ENCODE measurements at regions not wholly inside any gene's neighbourhood (a gene's known extent, or its start where the extent isn't known, plus 50 kb on each side); places are given as distances from the start of the nearest gene placed in this dataset.
"Not testable (repeated sequence)": the region's sequence is repeated elsewhere in the genome, so short reads cannot be mapped to it uniquely, and the experiment has no call there.

- no peak for DNase-seq
Observed at GRCh38 chr12:73529954-73530353, 1007.7 kb upstream of the ATXN7L3B start.

GRCh38 chr12:73531752-73532151, 1005.9 kb upstream of the ATXN7L3B start:
- DNase-seq, result no peak

GRCh38 chr12:73547421-73547820, 990.2 kb upstream of the ATXN7L3B start:
- DNase-seq, result no peak

DNA sequence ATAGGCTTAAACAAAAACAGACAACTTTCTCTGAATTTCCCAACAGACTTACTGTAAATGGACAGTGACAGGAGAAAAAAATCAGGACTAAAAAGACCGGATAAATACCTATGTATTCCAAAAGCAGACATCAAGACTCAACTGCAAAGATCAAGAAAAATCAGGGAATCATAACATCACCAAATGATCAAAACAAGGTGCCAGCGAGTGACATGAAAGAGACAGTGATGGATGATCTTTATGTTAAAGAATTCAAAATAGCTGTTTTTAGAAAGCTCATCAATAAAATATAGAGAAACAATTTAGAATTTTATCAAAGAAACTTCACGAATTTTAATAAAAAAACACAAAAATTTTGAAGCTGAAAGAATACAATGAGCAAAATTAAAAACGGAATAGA, 952.5 kb upstream of the ATXN7L3B start:
- DNase-seq, result no peak

DNA sequence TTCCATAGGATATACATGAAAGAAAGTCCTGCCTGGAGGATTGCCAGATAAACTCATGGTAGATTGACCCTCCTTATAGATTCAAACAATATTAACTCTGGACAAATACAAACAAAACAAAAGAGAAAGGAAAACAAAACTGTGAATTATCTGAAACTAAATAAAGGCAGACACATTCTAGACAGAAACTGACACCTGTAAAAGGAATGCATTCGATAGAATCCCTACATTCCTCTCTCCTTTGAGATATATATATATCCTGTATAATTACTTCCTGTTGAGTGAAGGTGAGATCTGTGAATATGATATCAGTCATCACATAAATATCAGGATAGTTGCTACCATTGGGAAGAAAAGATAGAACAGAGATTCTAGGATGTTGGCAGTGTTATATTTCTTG, 948.4 kb upstream of the ATXN7L3B start:
- no peak for DNase-seq

DNA sequence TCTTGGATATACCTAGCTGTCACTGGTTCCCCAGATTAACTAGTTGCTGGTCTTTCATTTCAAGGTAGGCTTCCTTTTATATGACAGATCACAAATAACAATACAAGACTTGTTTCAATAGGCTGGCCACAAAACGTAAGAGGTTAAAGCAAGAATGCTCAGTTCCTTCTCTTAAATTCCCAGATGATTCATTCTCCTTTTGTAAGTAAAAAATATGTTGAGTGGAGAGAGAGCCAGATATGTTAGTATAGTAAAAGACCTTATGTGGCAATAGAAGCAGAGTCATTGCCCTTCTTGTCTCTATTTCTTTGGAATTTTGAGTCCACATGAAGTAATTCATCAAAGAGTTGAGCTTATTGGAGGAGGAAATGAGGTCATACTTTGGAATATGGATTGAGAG, 939.0 kb upstream of the ATXN7L3B start:
- DNase-seq, result no peak

GRCh38 chr12:73599268-73599667, 938.4 kb upstream of the ATXN7L3B start:
- DNase-seq, result no peak

- not testable (repeated sequence) for DNase-seq
Observed at GRCh38 chr12:73605925-73606324, 931.7 kb upstream of the ATXN7L3B start.

DNA sequence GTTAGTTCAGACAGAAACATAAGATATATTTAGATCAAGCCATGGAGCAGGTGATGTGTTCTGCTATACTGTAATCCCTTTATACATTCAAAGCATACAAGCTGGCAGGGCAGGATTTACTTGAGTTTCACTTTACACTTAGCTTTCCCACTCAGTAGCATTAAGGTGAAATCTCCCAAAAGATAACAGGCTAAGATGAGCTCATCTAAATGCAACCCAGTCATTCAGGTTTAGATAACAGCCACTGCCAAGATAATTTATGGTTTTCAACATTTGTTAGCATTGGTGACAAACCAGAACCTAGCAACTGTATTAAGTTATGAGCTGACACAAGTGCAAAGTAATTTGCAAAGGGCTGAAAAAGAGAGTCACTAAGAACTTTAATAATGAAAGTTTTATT, 925.1 kb upstream of the ATXN7L3B start:
- no peak for DNase-seq

DNA sequence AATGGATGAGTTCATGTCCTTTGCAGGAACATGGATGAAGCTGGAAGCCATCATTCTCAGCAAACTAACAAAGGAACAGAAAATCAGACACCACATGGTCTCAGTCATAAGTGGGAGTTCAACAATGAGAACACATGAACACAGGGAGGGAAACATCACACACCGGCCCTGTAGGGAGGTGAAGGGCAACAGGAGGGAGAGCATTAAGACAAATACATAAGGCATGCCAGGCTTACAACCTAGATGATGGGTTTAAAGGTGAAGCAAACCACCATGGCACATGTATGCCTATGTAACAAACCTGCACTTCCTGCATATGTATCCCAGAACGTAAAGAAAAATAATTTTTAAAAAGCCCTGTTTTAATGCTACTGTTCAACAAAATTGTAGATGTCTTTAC, 914.2 kb upstream of the ATXN7L3B start:
- DNase-seq, result no peak

DNA sequence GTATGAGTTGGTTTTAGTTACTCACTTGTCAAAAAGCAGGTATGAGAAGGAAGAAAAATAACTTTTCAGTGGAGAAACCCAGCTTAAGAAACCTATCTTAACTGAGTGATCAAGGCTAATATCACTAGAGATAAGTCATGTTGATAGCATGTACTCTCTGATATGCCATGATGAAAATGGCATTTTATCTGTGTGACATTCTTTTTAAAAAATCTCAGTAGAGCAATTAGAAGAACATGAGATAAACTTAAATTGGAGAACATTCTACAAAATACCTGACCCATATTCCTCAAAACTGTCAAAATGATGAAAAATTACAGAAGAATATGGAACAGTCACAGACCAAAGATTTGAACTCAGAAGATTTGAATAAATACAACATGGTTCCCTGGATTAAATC, 912.4 kb upstream of the ATXN7L3B start:
- DNase-seq, result no peak

DNA sequence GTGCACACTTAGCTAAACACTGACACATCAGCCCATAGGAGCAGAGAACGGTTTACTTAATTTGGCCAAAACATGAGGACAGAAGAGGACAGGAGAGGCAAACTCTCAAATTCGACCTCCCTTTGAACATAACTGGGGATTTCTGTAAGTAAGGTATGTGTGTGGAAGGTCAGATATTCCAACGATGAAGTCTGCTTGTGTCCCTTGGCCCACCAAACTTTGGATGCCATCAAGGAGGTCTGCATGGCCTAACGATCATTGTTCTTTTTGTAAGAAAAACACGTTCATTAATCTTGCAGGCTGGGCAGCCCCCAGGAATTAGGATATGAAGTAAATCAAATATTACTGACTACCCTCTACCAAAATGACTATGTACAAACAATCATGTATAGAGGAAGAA, 908.5 kb upstream of the ATXN7L3B start:
- no peak for DNase-seq

- DNase-seq, result no peak
Observed at GRCh38 chr12:73629893-73630831, 907.5 kb upstream of the ATXN7L3B start.

- DNase-seq, result no peak
Observed at GRCh38 chr12:73632191-73632590, 905.4 kb upstream of the ATXN7L3B start.

- no peak for DNase-seq
Observed at GRCh38 chr12:73632661-73633060, 905.0 kb upstream of the ATXN7L3B start.

- DNase-seq, result not testable (repeated sequence)
Observed at GRCh38 chr12:73639397-73639796, 898.2 kb upstream of the ATXN7L3B start.

- DNase-seq, result no peak
Observed at GRCh38 chr12:73656375-73656774, 881.3 kb upstream of the ATXN7L3B start.

- DNase-seq, result no peak
Observed at GRCh38 chr12:73659802-73660201, 877.8 kb upstream of the ATXN7L3B start.

DNA sequence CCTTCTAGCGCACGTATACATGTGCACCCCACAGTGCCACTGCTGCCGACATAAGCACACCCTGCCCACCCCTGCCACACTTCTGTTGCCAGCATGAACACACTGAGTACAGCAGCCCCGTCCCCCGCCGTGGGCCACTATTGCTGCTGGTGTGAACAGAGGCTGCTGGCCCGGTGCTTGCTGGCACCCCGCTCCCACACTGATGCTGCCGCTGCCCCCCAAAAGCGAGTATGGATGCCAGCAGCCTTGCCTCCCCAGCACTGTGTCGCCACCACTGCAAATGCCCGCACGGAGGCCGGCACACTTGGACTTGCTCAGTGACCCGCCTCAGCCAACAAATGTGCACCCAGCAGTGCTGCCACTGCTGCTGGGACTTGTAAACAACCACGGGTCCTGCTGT, 872.4 kb upstream of the ATXN7L3B start:
- DNase-seq, result no peak

DNA sequence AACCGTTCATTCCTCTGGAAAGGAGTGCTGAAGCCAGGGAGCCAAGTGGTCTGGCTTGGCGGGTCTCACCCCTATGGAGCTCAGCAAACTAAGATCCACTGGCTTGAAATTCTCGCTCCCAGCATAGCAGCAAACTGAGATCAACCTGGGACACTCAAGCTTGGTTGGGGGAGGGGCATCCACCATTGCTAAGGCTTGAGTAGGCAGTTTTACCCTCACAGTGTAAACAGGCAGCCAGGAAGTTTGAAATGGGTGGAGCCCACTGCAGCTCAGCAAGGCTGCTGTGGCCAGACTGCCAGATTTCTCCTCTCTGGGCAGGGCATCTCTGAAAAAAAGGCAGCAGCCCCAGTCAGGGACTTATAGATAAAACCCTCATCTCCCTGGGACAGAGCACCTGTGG, 866.1 kb upstream of the ATXN7L3B start:
- not testable (repeated sequence) for DNase-seq

GRCh38 chr12:73677520-73678291, 859.9 kb upstream of the ATXN7L3B start:
- DNase-seq, result no peak

- no peak for DNase-seq
Observed at GRCh38 chr12:73678335-73678734, 859.3 kb upstream of the ATXN7L3B start.

DNA sequence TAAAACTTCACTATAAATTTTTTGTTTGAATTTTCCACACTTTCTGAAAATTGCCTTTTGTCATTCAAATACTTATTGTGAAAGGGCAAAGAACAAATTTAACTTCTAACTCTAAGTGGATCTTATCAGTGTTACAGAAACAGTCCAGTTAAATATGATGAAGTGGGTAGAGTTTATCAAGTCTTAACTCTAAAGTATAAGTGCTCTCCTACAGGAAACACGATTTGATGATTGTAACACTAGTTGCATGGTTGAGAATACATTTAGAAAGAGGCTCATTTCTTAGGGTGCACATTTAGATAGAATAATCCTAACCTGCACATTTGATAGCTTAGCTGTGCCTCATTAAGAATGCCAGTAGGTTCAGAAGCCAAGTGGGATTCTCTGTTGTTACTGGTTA, 838.3 kb upstream of the ATXN7L3B start:
- no peak for DNase-seq

- no peak for DNase-seq
Observed at GRCh38 chr12:73714655-73715054, 823.0 kb upstream of the ATXN7L3B start.

All from inflammatory macrophage (primary cell).